ENCODE measurements at regions not wholly inside any gene's neighbourhood (a gene's known extent, or its start where the extent isn't known, plus 50 kb on each side); places are given as distances from the start of the nearest gene placed in this dataset.

DNA sequence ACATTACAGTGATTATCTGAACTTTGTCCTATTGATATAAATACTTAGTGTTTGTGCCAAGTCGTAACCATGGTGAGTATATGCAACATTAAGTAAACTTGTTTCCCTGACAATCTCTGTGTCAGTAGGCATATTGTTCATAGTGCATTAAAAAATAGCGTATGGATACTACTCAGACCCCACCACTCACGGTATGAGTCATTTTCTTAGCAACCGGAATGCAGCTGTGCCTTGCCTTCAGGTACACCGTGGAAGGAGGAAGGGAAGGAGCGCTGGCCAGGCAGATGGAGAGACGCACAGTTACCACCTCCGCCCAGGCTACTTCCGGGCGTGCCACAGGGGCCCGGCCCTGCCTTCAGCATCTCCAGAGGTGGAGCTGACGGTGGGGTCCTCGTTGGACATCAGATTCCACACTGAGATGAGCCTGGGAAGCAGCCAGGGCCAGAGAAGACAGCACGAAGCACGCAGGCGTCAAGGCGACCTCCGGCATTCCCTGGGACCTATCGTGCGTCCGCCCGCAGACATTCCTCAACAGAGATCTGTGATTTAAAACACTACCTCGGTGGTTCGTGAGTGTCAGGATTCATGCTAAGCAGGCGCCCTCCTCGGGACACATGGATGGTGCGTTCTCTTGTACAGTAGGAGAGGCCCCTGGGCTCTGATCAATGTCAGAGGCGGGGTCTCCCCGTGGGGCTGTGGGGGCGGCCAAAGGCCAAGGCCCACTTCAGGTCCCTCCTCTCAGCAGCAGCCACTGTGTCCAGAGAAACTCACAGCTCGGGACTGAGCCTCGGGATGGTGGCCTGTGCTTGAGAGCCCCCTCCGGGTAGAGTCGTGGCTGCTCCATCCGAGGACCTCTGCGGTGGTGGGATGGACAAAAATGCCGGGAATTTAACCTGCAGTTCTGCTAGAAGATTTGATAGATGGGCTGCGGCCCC, 82.2 kb upstream of the HDAC4 start:
- TF ChIP-seq, protein P1, sequence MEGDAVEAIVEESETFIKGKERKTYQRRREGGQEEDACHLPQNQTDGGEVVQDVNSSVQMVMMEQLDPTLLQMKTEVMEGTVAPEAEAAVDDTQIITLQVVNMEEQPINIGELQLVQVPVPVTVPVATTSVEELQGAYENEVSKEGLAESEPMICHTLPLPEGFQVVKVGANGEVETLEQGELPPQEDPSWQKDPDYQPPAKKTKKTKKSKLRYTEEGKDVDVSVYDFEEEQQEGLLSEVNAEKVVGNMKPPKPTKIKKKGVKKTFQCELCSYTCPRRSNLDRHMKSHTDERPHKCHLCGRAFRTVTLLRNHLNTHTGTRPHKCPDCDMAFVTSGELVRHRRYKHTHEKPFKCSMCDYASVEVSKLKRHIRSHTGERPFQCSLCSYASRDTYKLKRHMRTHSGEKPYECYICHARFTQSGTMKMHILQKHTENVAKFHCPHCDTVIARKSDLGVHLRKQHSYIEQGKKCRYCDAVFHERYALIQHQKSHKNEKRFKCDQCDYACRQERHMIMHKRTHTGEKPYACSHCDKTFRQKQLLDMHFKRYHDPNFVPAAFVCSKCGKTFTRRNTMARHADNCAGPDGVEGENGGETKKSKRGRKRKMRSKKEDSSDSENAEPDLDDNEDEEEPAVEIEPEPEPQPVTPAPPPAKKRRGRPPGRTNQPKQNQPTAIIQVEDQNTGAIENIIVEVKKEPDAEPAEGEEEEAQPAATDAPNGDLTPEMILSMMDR (conservative IDR thresholded peaks at IDR 0.05 in 1 of 2, IDR thresholded peaks at IDR 0.05 in 1 of 2; ENCODE audit: low read depth in 1 of 2, low read length in 2 of 2): no peak
- no peak for TF ChIP-seq EZH2 (IDR thresholded peaks at IDR 0.05; ENCODE audit: low read length, missing control alignments)
